ENCODE measurements at regions not wholly inside any gene's neighbourhood (a gene's known extent, or its start where the extent isn't known, plus 50 kb on each side); places are given as distances from the start of the nearest gene placed in this dataset.

DNA sequence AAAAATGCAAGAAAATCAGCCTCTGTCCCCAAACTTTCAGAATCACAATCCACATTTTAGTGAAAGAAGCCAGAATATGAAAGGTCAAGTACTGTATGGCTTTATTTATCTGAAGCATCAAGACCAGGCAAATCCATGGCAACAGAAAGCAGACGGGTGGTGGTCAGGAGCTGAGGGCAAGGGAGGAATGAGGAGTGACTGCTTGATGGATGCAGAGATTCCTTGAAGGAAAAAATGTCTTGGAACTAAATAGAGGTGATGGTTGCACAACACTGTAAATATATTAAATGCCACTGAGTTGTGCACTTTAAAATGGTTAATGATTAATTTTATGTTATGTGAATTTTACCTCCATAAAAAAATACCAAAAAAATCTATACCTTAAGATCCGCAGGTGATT is 165.1 kb downstream of the GXYLT1 start:
- TF ChIP-seq POLR2AphosphoS5 (IDR thresholded peaks at IDR 0.05; ENCODE audit: borderline replicate concordance, low read depth, low read length), result no peak
- no peak for TF ChIP-seq EZH2 (IDR thresholded peaks at IDR 0.05)
- TF ChIP-seq FOXP2 (optimal IDR thresholded peaks at IDR 0.05; ENCODE audit: control extremely low read depth, extremely low read length, insufficient read depth), result no peak

All from SK-N-MC (cell line).